ENCODE measurements at regions not wholly inside any gene's neighbourhood (a gene's known extent, or its start where the extent isn't known, plus 50 kb on each side); places are given as distances from the start of the nearest gene placed in this dataset.

- intact Hi-C loops (cut with DNase I): no loop called here
- no peak for DNase-seq
These were observed 59.5 kb upstream of the PPM1B start for GRCh38 chr2:44109166-44109565.

- no peak for DNase-seq
- intact Hi-C loops (cut with DNase I): no loop called here
These were observed 58.2 kb upstream of the PPM1B start for GRCh38 chr2:44110444-44110843.

GRCh38 chr2:44112096-44112495 is 56.6 kb upstream of the PPM1B start:
- no peak for DNase-seq
- intact Hi-C loops (cut with DNase I): no loop called here

- intact Hi-C loops (cut with DNase I): no loop called here
- DNase-seq: no peak
These were observed 52.4 kb upstream of the PPM1B start for GRCh38 chr2:44116319-44116718.

GRCh38 chr2:44118257-44118656 is 50.4 kb upstream of the PPM1B start:
- no peak for DNase-seq
- intact Hi-C loops (cut with DNase I): no loop called here

Data from head of caudate nucleus (tissue), 42 donors.